Fibroblast of lung (primary cell): ENCODE measurements at regions not wholly inside any gene's neighbourhood (a gene's known extent, or its start where the extent isn't known, plus 50 kb on each side); places are given as distances from the start of the nearest gene placed in this dataset.

Experiments used
- DNase-seq, 2 donors: peaks; one replicate each; pipeline versions ENCODE4 v3.0.0 to v3.0.0-alpha.2; 2010; ENCODE audit warnings: low read depth in 2 of 2
- H2AFZ ChIP-seq: 2 replicates; pipeline ENCODE4 v1.5.1; 2012; ENCODE audit warnings: low read length, control low read depth, inconsistent platforms
- H3K27ac ChIP-seq: 2 replicates; pipeline ENCODE4 v1.5.1; 2011; ENCODE audit warnings: low read length, control low read depth; ENCODE audit not compliant: insufficient read depth
- H3K27me3 ChIP-seq: 2 replicates; pipeline ENCODE4 v1.5.1; 2011; ENCODE audit warnings: mild to moderate bottlenecking, low read length; ENCODE audit not compliant: control insufficient read depth, insufficient read depth
- H3K36me3 ChIP-seq: 2 replicates; pipeline ENCODE4 v1.5.1; 2011; ENCODE audit warnings: low read length; ENCODE audit not compliant: control insufficient read depth, insufficient read depth
- H3K4me1 ChIP-seq: 2 replicates; pipeline ENCODE4 v1.5.1; 2011; ENCODE audit warnings: low read length; ENCODE audit not compliant: control insufficient read depth, insufficient read depth; ENCODE audit errors: extremely low read depth
- H3K4me2 ChIP-seq: 2 replicates; pipeline ENCODE4 v1.5.1; 2011; ENCODE audit warnings: low read length, control low read depth; ENCODE audit not compliant: insufficient read depth; ENCODE audit errors: extremely low read depth
- H3K4me3 ChIP-seq, 4 experiments: fragments of 200-600 bp in 1 of 4; sonication (generic) in 1 of 4; replicated peaks in 1 of 4; 2 replicates each; pipeline ENCODE4 v1.5.1; 2011 to 2016; ENCODE audit warnings: low read length in 4 of 4, low read depth in 3 of 4, mild to moderate bottlenecking in 3 of 4, control low read depth in 2 of 4, inconsistent platforms in 1 of 4, mixed read lengths in 1 of 4; ENCODE audit not compliant: insufficient read depth in 1 of 4; ENCODE audit errors: control extremely low read depth in 1 of 4
- H3K79me2 ChIP-seq: 2 replicates; pipeline ENCODE4 v1.5.1; 2012; ENCODE audit warnings: mild to moderate bottlenecking, low read length, inconsistent platforms; ENCODE audit not compliant: control insufficient read depth, insufficient read depth
- H3K9ac ChIP-seq: 2 replicates; pipeline ENCODE4 v1.5.1; 2011; ENCODE audit warnings: mild to moderate bottlenecking, low read length, control low read depth; ENCODE audit not compliant: insufficient read depth
- H3K9me3 ChIP-seq: 2 replicates; pipeline ENCODE4 v1.5.1; 2012; ENCODE audit warnings: low read depth, low read length; ENCODE audit not compliant: control insufficient read depth, insufficient read depth
- H4K20me1 ChIP-seq: 2 replicates; pipeline ENCODE4 v1.5.1; 2011; ENCODE audit warnings: low read length; ENCODE audit not compliant: control insufficient read depth, insufficient read depth; ENCODE audit errors: extremely low read depth
- CTCF ChIP-seq, 2 donors: IDR thresholded peaks in 1 of 2; conservative IDR thresholded peaks in 1 of 2; 1 replicate in 1 of 2; 2 replicates in 1 of 2; pipeline ENCODE4 v1.5.1; 2011 to 2012; ENCODE audit warnings: low read length in 2 of 2, control low read depth in 1 of 2, inconsistent platforms in 1 of 2, low read depth in 1 of 2, mild to moderate bottlenecking in 1 of 2
- EZH2 ChIP-seq: IDR thresholded peaks from 2 replicates; pipeline ENCODE4 v1.5.1; 2012; ENCODE audit warnings: low read length, control low read depth, mild to moderate bottlenecking; ENCODE audit errors: missing control alignments

GRCh38 chr20:2231701-2232100, 64.1 kb upstream of the TGM3 start:
- no peaks in the 10 kb centered on the region for H3K4me1 ChIP-seq
- H3K27ac ChIP-seq: no peak overlapping the region
- H2AFZ ChIP-seq: no peak overlapping the region
- H3K79me2 ChIP-seq: no peaks in the 10 kb centered on the region
- H4K20me1 ChIP-seq: no peaks in the 10 kb centered on the region
- H3K9ac ChIP-seq: no peak overlapping the region
- DNase-seq: no peak
- H3K4me2 ChIP-seq: no peak overlapping the region
- H3K9me3 ChIP-seq: no peaks in the 10 kb centered on the region
- TF ChIP-seq CTCF (conservative IDR thresholded peaks at IDR 0.05 in 1 of 2, IDR thresholded peaks at IDR 0.05 in 1 of 2; ENCODE audit: low read depth in 1 of 2, low read length in 2 of 2) (no peak), EZH2 (no peak)
- H3K4me3 ChIP-seq: no peak overlapping the region
- H3K27me3 ChIP-seq: no peaks in the 10 kb centered on the region
- no peaks in the 10 kb centered on the region for H3K36me3 ChIP-seq

- Histone ChIP-seq H2AFZ (no peak overlapping the region), H3K9me3 (no peaks in the 10 kb centered on the region), H3K4me3 (no peak overlapping the region), H4K20me1 (no peaks in the 10 kb centered on the region), H3K4me2 (no peak overlapping the region), H3K79me2 (no peaks in the 10 kb centered on the region), H3K36me3 (no peaks in the 10 kb centered on the region), H3K27me3 (no peaks in the 10 kb centered on the region), H3K9ac (no peak overlapping the region), H3K27ac (no peak overlapping the region), H3K4me1 (no peaks in the 10 kb centered on the region)
- TF ChIP-seq CTCF (conservative IDR thresholded peaks at IDR 0.05 in 1 of 2, IDR thresholded peaks at IDR 0.05 in 1 of 2; ENCODE audit: low read depth in 1 of 2, low read length in 2 of 2): no peak
- no peak for TF ChIP-seq EZH2
- DNase-seq: peak in 1 of 2 donors; percentile 27
These were observed 61.1 kb upstream of the TGM3 start for GRCh38 chr20:2234598-2235191.

GRCh38 chr20:2236256-2236655, 59.5 kb upstream of the TGM3 start:
- Histone ChIP-seq H3K27ac (peak overlapping the region; percentile 59), H3K4me2 (peak overlapping the region; percentile 21), H3K9ac (no peak overlapping the region), H4K20me1 (no peaks in the 10 kb centered on the region), H3K9me3 (no peaks in the 10 kb centered on the region), H3K36me3 (no peaks in the 10 kb centered on the region), H3K27me3 (no peaks in the 10 kb centered on the region), H3K79me2 (no peaks in the 10 kb centered on the region), H3K4me1 (no peaks in the 10 kb centered on the region), H3K4me3 (no peak overlapping the region), H2AFZ (peak overlapping the region; percentile 8)
- TF ChIP-seq EZH2 (no peak), CTCF (conservative IDR thresholded peaks at IDR 0.05 in 1 of 2, IDR thresholded peaks at IDR 0.05 in 1 of 2; ENCODE audit: low read depth in 1 of 2, low read length in 2 of 2) (no peak)
- DNase-seq: peak in 1 of 2 donors; percentile 14
